HG02571 (cell line): ENCODE measurements at regions not wholly inside any gene's neighbourhood (a gene's known extent, or its start where the extent isn't known, plus 50 kb on each side); places are given as distances from the start of the nearest gene placed in this dataset.
"Not testable (repeated sequence)": the region's sequence is repeated elsewhere in the genome, so short reads cannot be mapped to it uniquely, and the experiment has no call there.

Experiments used
- ATAC-seq: cut with Tn5 transposase; IDR thresholded peaks from one replicate; pipeline ENCODE4 v1.9.1; 2021; ENCODE audit warnings: mild to moderate bottlenecking, moderate library complexity; ENCODE audit not compliant: unreplicated experiment

GRCh38 chr1:55767171-55767570 is 552.0 kb upstream of the USP24 start:
- no peak for ATAC-seq

GRCh38 chr1:55765505-55765904 is 550.3 kb upstream of the USP24 start:
- ATAC-seq = not testable (repeated sequence)

GRCh38 chr1:55751776-55752175 is 536.6 kb upstream of the USP24 start:
- ATAC-seq = no peak

GRCh38 chr1:55750628-55750995 is 535.4 kb upstream of the USP24 start:
- ATAC-seq = no peak

- ATAC-seq = no peak
Observed at GRCh38 chr1:55749975-55750627, 534.9 kb upstream of the USP24 start.

GRCh38 chr1:55747408-55747841 is 532.3 kb upstream of the USP24 start:
- ATAC-seq = no peak

- no peak for ATAC-seq
Observed at GRCh38 chr1:55746710-55747109, 531.5 kb upstream of the USP24 start.

GRCh38 chr1:55741516-55741915 is 526.4 kb upstream of the USP24 start:
- ATAC-seq = no peak

- no peak for ATAC-seq
Observed at GRCh38 chr1:55735106-55735505, 519.9 kb upstream of the USP24 start.

GRCh38 chr1:55726994-55727393 is 511.8 kb upstream of the USP24 start:
- ATAC-seq = no peak

- no peak for ATAC-seq
Observed at GRCh38 chr1:55725378-55725777, 510.2 kb upstream of the USP24 start.

- no peak for ATAC-seq
Observed at GRCh38 chr1:55724551-55725325, 509.6 kb upstream of the USP24 start.

- no peak for ATAC-seq
Observed at GRCh38 chr1:55723001-55723400, 507.8 kb upstream of the USP24 start.

- no peak for ATAC-seq
Observed at GRCh38 chr1:55720261-55720660, 505.1 kb upstream of the USP24 start.

GRCh38 chr1:55718758-55719671 is 503.9 kb upstream of the USP24 start:
- ATAC-seq = no peak

GRCh38 chr1:55717111-55717510 is 501.9 kb upstream of the USP24 start:
- ATAC-seq = no peak

GRCh38 chr1:55716610-55717009 is 501.4 kb upstream of the USP24 start:
- no peak for ATAC-seq

- ATAC-seq = no peak
Observed at GRCh38 chr1:55716151-55716550, 501.0 kb upstream of the USP24 start.

- no peak for ATAC-seq
Observed at GRCh38 chr1:55714230-55714629, 499.1 kb upstream of the USP24 start.

GRCh38 chr1:55713516-55713915 is 498.4 kb upstream of the USP24 start:
- ATAC-seq = no peak

GRCh38 chr1:55712148-55712547 is 497.0 kb upstream of the USP24 start:
- no peak for ATAC-seq
